GM12891 (cell line): ENCODE measurements at regions not wholly inside any gene's neighbourhood (a gene's known extent, or its start where the extent isn't known, plus 50 kb on each side); places are given as distances from the start of the nearest gene placed in this dataset.

Source experiments
- DNase-seq: peaks from one replicate; pipeline ENCODE4 v3.0.0; 2011; ENCODE audit warnings: low spot score; ENCODE audit not compliant: insufficient read length
- FAIRE-seq: peaks from 2 replicates; lab custom pipeline; 2011; peaks lifted over from hg19 to GRCh38; lab: Jason Lieb, UNC
- PAX5 ChIP-seq: IDR thresholded peaks from 2 replicates; pipeline ENCODE4 v1.6.1; 2011; ENCODE audit warnings: low read length, moderate library complexity, mild to moderate bottlenecking; ENCODE audit not compliant: insufficient read depth, severe bottlenecking
- POLR2A ChIP-seq: IDR thresholded peaks from 2 replicates; pipeline ENCODE4 v1.6.1; 2011; ENCODE audit warnings: low read depth, low read length, control low read depth
- POLR2AphosphoS5 ChIP-seq: IDR thresholded peaks from 2 replicates; pipeline ENCODE4 v1.6.1; 2011; ENCODE audit warnings: low read depth, low read length, control low read depth
- POU2F2 ChIP-seq: IDR thresholded peaks from 2 replicates; pipeline ENCODE4 v1.6.1; 2011; ENCODE audit warnings: low read depth, mild to moderate bottlenecking, control low read depth, low read length, moderate library complexity
- SPI1 ChIP-seq: IDR thresholded peaks from 2 replicates; pipeline ENCODE4 v1.6.1; 2011; ENCODE audit warnings: low read depth, low read length, control low read depth
- TAF1 ChIP-seq: IDR thresholded peaks from 2 replicates; pipeline ENCODE4 v1.6.1; 2011; ENCODE audit warnings: low read depth, low read length, control low read depth

- FAIRE-seq (no peak), DNase-seq (no peak)
- TF ChIP-seq PAX5 (no peak), POLR2A (no peak), SPI1 (no peak), POU2F2 (no peak), TAF1 (no peak), POLR2AphosphoS5 (no peak)
These were observed 402.6 kb downstream of the EIPR1 start for GRCh38 chr2:2974982-2975381.

DNA sequence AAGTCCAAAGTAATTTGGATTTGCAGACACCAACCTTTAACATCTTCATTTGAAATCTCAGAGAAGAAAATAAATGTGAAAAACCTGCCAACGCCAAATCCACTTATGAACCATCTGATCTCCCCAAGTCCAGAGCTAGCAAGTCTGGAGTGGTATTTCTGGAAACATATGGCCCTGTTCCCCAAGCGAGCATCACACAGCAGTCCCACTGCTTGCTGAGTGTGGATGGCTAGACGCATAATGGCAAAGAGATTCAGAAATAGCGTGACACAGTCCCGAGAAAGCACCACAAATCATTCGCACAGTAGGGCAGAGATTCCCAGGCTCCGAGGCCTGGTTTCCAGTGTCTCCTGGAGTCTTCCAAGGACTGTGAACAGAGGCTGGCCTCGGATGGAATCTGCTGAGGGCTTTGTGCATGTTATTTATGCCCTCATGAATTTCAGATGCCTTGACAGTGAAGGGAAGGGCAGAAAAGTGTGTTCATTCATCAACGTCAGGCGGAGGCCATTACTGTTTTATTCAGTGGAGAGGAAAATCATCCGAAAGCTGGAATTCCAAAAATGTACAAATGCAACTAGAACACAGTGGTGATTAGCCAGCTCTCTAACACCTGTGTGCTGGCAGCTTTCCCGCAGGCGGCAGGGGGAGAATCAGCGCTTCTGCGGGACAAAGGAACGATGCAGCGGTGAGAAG lies 417.0 kb downstream of the EIPR1 start:
- no peak for FAIRE-seq
- DNase-seq, result no peak
- no peak for TF ChIP-seq POLR2AphosphoS5

GRCh38 chr2:2950403-2950952 lies 427.1 kb downstream of the EIPR1 start:
- TF ChIP-seq PAX5 (no peak), POLR2A (no peak), SPI1 (no peak), TAF1 (no peak), POLR2AphosphoS5 (no peak), POU2F2 (no peak)
- DNase-seq (no peak), FAIRE-seq (no peak)

DNA sequence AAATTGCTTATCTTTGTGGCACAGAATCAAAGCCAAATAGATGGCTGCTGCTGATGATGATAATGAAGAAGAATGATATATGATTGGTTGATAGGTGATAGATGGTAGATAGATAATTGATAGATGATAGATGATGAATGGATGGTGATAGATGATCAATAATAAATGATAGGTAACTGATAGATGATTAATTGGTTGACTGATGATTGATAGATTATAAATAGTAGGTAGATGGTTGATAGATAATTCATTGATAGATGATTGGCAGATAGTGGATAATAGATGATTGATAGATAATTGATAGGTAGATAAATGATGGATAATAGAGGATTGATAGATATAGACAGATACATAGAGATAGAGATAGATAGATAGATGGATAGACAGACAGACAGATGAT lies 430.2 kb downstream of the EIPR1 start:
- TF ChIP-seq POLR2AphosphoS5 (no peak), POLR2A (no peak), SPI1 (no peak), POU2F2 (no peak), TAF1 (no peak), PAX5 (no peak)
- FAIRE-seq, result no peak
- DNase-seq, result no peak

GRCh38 chr2:2942906-2943305 lies 434.7 kb downstream of the EIPR1 start:
- TF ChIP-seq PAX5 (no peak), POLR2AphosphoS5 (no peak), POLR2A (no peak), TAF1 (no peak), POU2F2 (no peak), SPI1 (no peak)
- FAIRE-seq, result no peak
- no peak for DNase-seq

GRCh38 chr2:2942225-2942624 lies 435.4 kb downstream of the EIPR1 start:
- FAIRE-seq (no peak), DNase-seq (no peak)
- TF ChIP-seq TAF1, result no peak
- TF ChIP-seq POLR2AphosphoS5, result no peak
- TF ChIP-seq POU2F2, result no peak
- TF ChIP-seq POLR2A, result no peak
- no peak for TF ChIP-seq PAX5
- TF ChIP-seq SPI1, result no peak

- DNase-seq (no peak), FAIRE-seq (no peak)
- no peak for TF ChIP-seq PAX5
- TF ChIP-seq POLR2A, result no peak
- TF ChIP-seq SPI1, result no peak
- TF ChIP-seq POU2F2, result no peak
- no peak for TF ChIP-seq TAF1
- TF ChIP-seq POLR2AphosphoS5, result no peak
These were observed 436.4 kb downstream of the EIPR1 start for GRCh38 chr2:2941205-2941604.

DNA sequence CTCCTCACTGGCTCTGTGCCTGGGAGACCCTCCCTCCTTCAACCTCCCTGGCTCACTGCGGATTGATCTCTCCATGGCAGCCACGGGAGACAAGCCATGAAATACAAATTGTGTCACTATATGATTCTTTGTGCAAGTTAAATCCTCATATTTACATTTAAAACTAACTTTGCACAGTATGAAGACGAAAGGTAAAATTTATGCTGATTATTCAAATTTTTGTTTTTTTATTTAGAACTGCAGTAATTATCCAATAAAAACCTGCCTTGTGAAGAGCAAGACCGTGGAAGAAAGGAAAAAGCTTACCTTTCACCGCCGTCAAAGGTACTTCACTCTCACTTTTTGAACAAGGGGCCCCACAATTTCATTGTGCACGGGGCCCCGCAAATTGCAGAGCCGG lies 436.9 kb downstream of the EIPR1 start:
- DNase-seq (no peak), FAIRE-seq (no peak)
- TF ChIP-seq POLR2AphosphoS5 (no peak), SPI1 (no peak), PAX5 (no peak), POU2F2 (no peak), POLR2A (no peak), TAF1 (no peak)

GRCh38 chr2:2940061-2940460 lies 437.6 kb downstream of the EIPR1 start:
- DNase-seq (no peak), FAIRE-seq (no peak)
- TF ChIP-seq POU2F2 (no peak), PAX5 (no peak), TAF1 (no peak), SPI1 (no peak), POLR2AphosphoS5 (no peak), POLR2A (no peak)

GRCh38 chr2:2939078-2939795 lies 438.4 kb downstream of the EIPR1 start:
- DNase-seq (no peak), FAIRE-seq (no peak)
- TF ChIP-seq SPI1, result no peak
- TF ChIP-seq POLR2AphosphoS5, result no peak
- no peak for TF ChIP-seq POLR2A

DNA sequence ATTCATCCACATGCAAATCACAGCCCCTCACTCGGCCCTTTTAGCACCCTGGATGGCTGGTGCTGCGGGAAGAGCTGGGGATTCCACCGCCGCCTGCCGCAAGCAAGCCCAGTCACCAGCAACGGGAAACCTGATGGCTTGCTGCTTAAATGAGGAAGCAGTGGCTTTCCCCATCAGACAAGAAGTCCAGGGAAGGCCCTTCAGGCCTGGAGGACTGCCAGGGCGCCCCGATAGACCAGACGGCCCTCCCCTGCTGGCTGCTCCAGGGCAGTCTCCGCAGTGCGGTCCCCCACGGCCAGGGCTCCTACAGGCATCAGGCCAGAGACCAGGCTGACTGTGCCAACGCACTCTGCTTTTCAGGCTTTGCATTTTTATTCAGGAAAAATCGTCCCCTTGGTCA lies 439.1 kb downstream of the EIPR1 start:
- FAIRE-seq (no peak), DNase-seq (no peak)
- no peak for TF ChIP-seq PAX5
- TF ChIP-seq TAF1, result no peak
